AG04449 (cell line): ENCODE measurements at regions not wholly inside any gene's neighbourhood (a gene's known extent, or its start where the extent isn't known, plus 50 kb on each side); places are given as distances from the start of the nearest gene placed in this dataset.

ENCODE experiments used
- CTCF ChIA-PET: fragments of 350-600 bp; formaldehyde crosslinking; extraction: SDS; loops from one replicate; lab custom pipeline; 2021; ENCODE audit warnings: antibody characterized with exemption; lab: Yijun Ruan, JAX
- POLR2A ChIA-PET: fragments of 400-600, 350-600 bp; formaldehyde crosslinking; extraction: SDS; loops from one replicate; lab custom pipeline; 2020; ENCODE audit warnings: antibody characterized with exemption, inconsistent platforms; lab: Yijun Ruan, JAX
- DNase-seq: peaks from one replicate; pipeline ENCODE4 v3.0.0-alpha.2; 2010; ENCODE audit warnings: low read depth, low spot score
- H3K4me3 ChIP-seq: 2 replicates; pipeline ENCODE4 v1.5.1; 2011; ENCODE audit warnings: low read depth, mild to moderate bottlenecking, control low read depth, low read length
- CTCF ChIP-seq: IDR thresholded peaks from one replicate; pipeline ENCODE4 v1.5.1; 2011; ENCODE audit warnings: mild to moderate bottlenecking, moderate library complexity, low read length, control low read depth, inconsistent platforms; ENCODE audit not compliant: insufficient read depth; ENCODE audit errors: missing control alignments

GRCh38 chr7:155371884-155372781 is 74.5 kb downstream of the INSIG1 start:
- no peak overlapping the region for H3K4me3 ChIP-seq
- TF ChIP-seq CTCF, result peak; percentile 19
- CTCF ChIA-PET, result interaction anchor here (0.6 to 2.0 kb wide), 6 partner anchors 9 to 444 kb away, joined by 3 to 8 read pairs (median 4); no protein-coding TSS in a partner anchor
- no peak for DNase-seq
- POLR2A ChIA-PET, result no interaction called here

DNA sequence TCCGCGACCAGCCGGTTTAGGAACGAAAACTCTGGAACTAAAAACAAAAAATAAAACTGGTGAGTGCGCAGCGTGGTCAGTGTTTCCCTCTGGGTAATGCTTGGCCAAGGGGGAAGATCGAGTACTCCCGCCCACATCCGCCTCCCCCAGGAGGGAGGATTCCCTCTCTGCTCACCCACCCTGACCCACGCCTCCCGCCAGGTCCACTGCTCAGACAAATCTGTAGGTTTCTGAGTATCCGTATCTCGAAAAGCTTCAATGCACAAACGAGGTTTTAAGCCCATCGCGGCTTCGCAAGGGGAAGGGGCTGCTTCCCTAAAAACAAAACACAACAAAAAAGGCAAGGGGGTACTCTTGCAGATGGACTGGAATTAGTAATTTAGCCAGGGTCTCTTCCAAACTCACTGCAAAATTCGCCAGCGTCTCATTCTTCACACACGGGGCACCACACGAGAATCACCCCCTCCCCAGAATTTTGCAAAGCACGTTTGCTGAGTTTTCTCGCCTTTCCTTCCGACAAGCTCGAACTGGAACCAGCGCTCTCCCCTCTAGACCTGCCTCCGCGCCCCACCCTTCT is 75.2 kb downstream of the INSIG1 start:
- TF ChIP-seq CTCF, result no peak
- H3K4me3 ChIP-seq, result peak overlapping the region; percentile 2; the same call in 1 of the 2 replicates
- POLR2A ChIA-PET, result no interaction called here
- CTCF ChIA-PET, result interaction anchor here (0.7 to 2.0 kb wide), 7 partner anchors 8 to 445 kb away, joined by 3 to 8 read pairs (median 3); no protein-coding TSS in a partner anchor
- DNase-seq, result no peak

- no peak for DNase-seq
- ChIA-PET POLR2A (no interaction called here), CTCF (interaction anchor here (0.7 to 2.9 kb wide), 9 partner anchors 7 to 446 kb away, joined by 3 to 11 read pairs (median 4); no protein-coding TSS in a partner anchor)
- no peak for TF ChIP-seq CTCF
- H3K4me3 ChIP-seq, result peak overlapping the region; percentile 2
Measured at GRCh38 chr7:155373359-155374273, 75.9 kb downstream of the INSIG1 start.

- CTCF ChIA-PET, result interaction anchor here (1.4 to 2.9 kb wide), 2 partner anchors 30 to 447 kb away, joined by 4 to 11 read pairs; no protein-coding TSS in a partner anchor
- H3K4me3 ChIP-seq, result no peak overlapping the region
- POLR2A ChIA-PET, result no interaction called here
- no peak for TF ChIP-seq CTCF
- DNase-seq, result no peak
Measured at GRCh38 chr7:155374276-155375252, 76.9 kb downstream of the INSIG1 start.

- no peak for DNase-seq
- ChIA-PET POLR2A (no interaction called here), CTCF (interaction anchor here (2.9 kb wide), 1 partner anchor 448 kb away, joined by 11 read pairs; no protein-coding TSS in a partner anchor)
- TF ChIP-seq CTCF, result no peak
- H3K4me3 ChIP-seq, result no peak overlapping the region
Measured at GRCh38 chr7:155375337-155376277, 77.9 kb downstream of the INSIG1 start.
